GM21825 (cell line): ENCODE measurements at regions not wholly inside any gene's neighbourhood (a gene's known extent, or its start where the extent isn't known, plus 50 kb on each side); places are given as distances from the start of the nearest gene placed in this dataset.

Source experiments
- ATAC-seq: cut with Tn5 transposase; IDR thresholded peaks from one replicate; pipeline ENCODE4 v1.9.1; 2021; ENCODE audit warnings: mild to moderate bottlenecking, moderate library complexity; ENCODE audit not compliant: unreplicated experiment

DNA sequence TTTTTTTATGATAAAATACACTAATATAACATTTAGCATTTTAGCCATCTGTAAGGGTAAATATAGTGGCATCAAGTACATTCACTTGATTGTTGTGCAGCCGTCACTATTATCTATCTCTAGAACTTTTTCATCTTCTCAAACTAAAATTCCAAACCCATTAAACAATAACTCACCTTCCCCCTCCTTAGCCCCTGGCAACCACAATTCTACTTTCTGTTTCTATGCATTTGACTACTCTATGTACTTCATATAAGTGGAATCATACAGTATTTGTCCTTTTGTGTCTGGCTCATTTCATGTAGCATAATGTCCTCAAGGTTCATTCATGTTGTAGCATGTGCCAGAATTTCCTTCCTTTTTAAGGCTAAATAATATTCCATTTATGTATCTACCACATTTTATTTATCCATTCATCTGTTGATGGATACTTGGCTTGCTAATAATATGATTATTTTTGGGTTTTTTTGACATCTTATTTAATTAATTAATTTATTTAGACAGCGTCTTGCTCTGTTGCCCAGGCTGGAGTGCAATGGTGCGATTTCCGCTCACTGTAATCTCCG is 69.6 kb upstream of the MACF1 start:
- ATAC-seq = no peak

DNA sequence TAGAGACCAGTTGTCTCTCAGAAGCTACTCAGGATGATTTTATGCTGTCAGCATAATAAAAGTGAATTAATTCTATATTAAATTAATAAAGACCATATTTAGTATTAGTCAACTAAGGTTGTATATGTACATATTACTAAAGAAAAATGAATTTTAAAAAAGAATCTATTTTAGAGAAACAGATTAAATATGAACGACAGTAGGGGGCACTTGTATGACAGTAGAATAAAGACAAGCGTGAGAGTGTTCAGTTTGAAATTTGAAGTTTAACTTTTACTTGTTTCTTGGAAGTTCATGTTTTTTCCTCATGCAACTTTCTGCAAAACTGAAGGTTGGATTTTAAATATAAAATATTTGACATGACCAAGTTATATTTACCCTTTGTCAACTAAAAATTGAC is 67.9 kb upstream of the MACF1 start:
- no peak for ATAC-seq

DNA sequence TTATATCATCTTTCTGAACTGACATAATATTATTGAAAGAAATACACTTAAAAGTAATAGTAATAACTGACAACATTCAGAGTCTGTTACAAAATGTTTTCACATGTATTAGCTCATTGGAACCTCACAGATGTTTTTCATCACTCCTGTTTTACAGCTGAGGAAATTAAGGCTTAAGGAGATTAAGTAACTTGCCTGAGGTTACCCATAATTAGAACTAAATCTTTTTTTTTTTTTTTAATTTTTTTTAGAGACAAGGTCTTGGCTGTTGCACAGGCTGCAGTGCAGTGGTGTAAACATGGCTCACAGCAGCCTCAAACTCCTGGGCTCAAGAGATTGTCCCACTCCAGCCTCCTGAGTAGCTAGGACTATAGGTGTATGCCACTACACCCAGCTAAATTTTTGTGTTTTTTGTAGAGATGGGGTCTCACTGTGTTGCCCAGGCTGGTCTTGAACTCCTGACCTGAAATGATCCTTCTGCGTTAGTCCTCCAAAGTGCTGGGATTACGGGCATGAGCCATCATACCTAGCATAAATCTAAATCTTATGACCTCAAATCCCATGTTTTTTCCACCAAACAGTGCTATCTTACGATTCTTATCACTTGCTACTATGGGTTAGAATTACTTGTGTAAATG is 64.7 kb upstream of the MACF1 start:
- ATAC-seq = no peak

DNA sequence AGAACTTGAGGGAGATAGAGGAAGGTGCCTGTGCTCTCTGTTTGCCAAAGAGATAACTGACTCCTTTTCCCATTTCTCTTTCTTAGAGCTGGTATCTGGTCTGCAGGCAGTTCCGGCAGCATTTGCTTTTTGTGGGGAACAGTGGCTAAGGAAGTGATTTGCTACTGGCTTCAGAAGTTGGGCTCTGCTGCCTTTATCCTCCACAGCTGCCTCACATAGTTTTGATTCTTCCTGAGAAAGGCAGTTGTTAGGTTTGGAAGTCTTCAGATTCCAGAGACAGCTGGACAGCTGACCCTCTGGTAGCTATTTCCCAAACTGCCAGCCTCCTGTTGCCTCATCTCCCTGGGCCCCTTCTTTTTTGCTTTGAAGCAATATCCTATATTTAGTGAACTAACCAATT is 62.6 kb upstream of the MACF1 start:
- ATAC-seq = no peak

DNA sequence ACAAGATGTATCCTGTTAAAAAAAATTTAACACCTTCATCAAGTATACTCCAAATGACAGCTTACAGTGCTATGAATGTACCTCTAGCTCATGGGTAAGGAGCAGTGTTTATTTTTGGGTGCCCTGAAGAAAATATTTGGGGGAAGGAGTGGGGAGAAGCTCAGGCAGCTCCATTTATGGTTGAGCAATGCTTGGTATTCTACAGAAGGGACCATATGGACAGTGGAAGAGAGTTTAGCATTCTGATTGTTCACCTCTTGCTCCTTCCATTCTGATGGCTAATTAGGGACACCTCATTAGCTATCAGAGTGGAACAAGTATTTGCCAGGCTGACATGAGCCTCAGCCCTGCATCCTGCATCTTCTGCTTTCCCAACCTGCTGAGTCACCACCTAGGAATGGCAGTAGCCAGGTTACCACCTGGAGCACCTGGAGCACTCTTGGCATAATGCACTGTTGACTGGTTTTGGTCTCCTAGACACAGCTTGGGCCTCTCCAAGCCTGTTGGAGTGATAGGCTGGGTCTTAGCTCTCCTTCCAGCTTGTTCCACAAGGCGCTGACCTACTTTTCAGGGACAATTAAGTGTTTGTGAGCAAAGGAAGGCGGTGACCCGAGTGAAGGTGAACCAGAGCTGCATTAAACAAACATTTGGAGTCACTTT is 62.0 kb upstream of the MACF1 start:
- ATAC-seq = no peak

DNA sequence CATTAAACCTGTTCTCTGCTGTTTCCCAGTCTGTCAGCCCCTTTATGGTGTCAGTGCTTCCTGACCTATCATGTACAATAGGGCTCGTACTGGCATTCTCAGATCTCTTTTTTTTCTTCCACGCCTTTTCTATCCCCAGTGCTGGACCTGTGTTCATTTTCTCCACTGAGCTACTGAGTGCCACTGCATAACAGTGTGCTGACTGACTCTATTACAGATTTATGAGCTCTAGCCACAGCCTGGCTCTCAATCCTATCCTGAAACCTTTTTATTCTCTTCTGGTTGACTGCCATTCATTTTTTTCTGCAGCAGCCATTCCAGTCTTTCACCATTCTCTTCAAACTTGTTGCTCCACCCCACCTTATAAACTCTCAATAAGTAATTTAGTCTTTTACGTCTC is 59.6 kb upstream of the MACF1 start:
- no peak for ATAC-seq

DNA sequence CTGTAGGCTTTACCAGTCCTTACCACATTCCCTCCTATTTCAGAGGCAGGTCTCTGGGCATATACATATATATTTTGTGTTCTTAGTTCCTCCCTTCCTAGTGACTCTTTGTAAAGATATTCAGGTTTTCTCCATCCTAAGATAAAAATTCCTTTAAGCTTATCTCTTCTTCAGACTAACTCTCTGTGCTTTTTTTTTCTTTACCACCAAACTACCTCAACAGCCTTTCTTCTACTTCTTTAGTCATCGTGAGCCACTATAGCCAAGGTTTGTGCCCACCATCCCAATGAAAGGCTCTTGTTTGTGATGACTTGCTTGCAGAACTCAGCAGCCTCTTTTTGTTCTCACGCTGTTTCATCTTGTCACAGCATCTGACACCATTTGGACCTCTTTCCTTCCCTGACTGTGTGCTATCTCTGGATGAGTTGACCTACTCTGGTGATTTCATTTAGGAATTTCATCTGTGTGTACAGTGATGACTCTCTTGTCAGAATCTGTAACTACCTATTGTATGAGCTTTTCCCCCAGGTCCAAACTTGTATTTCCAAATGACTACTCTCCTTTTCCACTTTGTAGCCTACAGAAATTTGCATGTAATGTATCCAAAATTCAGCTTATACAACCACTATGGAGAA is 59.0 kb upstream of the MACF1 start:
- ATAC-seq = no peak

DNA sequence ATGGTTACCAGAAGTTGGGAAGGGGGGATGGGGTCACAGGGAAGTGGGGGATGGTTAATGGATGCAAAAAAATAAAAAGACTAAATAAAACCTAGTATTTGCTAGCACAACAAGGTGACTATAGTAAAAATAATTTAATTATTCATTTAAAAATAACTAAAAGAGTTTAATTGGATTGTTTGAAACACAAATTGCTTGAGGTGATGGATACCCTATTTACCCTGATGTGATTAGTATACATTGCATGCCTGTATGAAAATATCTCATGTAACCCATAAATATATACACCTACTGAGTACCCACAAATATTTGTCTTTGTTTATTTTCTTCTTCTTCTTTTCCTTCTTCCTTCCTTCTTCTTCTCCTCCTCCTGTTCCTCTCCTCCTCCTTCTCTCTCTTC is 57.8 kb upstream of the MACF1 start:
- ATAC-seq = no peak

DNA sequence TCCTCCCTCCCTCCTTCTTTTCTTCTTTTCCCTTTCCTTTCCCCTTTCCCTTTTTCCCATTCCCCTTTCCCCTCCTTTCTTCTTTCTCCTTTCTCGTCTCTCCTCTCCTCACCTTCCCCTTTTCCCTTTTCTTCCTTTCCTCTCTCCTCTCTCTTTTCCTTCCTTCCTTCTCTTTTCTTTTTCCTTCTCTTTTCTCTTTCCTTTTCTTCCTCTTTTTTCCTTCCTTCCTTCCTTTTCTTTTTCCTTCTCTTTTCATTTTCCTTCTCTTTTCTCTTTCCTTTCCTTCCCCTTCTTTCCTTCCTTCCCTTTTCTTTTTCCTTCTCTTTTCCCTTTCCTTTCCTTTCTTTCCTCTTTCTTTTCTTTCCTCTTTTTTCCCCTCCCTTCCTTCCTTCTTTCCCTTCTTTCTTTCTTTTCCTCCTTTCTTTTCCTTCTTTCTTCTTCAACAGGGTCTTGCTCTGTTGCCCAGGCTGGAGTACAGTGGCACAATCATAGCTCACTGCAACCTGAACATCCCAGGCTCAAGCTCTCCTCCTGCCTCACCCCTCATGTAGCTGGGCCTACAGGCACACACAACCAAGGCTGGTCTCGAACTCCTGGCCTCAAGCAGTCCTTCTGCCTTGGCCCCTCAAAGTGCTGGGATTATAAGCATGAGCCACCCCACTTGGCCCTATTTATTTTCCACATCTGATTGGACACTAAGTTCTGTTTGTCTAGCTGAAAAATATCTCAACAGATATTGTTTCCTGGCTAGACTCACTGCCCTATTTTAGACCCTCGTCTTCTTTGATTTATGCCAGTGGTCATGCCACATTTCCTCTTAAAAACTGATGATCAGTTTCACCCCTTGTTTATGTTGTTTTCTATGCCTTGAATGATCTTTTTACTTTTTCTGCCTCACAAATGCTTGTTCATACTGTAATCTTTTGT is 57.1 kb upstream of the MACF1 start:
- ATAC-seq = no peak

DNA sequence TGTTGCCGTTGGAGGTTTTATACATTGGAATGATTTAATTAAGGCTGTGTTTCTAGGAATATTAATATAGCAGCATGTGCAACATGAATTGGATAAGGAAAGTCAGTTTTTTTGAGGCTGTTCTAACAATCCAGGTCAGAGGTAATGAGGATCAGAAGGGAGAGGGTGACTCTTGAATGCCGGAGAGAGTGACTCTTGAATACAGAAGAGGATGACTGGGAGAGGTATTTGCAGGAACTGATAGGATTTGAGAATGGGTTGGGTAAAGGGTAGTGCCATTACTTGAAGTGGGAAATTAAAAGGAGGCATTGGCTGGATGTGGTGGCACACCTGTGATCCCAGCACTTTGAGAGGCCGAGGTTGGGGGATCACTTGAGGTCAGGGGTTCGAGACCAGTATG is 55.6 kb upstream of the MACF1 start:
- no peak for ATAC-seq

DNA sequence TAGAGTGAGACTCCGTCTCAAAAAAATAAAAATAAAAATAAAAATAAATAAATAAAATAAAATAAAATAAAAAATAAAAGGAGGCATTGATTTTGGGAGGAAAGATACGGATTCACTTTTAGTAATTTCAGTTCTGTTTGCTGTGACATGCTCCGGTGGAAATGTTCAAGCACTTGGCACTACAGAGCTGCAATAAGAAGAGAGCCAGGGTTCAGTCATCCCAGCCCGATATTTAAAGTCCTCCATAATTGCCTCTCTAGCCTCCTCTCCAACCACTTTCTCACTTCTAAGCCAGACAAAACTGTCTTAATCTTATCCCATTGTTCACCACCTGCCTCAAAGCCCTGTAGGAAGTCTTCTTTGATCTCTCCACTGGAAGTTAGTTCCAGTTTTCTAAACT is 55.0 kb upstream of the MACF1 start:
- no peak for ATAC-seq

DNA sequence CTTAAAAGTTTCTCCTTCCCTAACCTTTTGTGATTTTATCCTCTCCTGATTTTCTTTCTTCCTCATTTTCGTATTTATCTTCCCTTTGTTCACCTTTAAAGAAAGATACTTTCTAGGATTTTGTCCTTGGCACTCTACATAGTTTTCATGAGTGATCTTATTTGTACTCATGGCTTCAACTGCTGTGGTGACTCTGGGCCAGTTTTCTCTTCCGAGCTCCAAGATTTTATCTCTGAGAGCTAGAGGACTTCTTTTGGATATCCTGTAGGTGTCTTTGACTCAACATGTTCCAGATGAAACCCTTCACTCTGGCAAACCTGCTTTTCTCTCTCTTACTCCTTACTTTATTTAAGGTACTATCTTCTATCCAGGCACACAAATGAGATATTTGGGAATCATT is 53.7 kb upstream of the MACF1 start:
- no peak for ATAC-seq

DNA sequence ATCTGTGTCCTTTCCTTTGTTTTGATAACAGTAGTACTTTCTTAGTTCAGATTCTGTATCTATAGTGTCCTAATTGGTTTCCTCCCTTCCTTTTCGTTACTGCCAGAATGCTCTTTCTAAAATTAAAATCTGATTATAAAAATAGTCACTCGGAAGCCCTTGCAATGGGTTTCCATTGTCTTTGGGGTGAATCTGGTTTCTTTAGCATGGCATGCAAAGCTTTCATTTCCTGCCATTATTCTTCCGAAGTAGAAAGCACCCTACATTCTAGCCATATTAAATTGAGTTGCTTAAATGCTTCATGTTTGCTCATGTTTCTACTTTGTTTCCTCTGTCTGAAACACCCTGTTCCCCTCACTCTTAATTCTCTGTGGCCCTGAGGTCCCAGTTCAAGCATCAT is 53.2 kb upstream of the MACF1 start:
- ATAC-seq = no peak

DNA sequence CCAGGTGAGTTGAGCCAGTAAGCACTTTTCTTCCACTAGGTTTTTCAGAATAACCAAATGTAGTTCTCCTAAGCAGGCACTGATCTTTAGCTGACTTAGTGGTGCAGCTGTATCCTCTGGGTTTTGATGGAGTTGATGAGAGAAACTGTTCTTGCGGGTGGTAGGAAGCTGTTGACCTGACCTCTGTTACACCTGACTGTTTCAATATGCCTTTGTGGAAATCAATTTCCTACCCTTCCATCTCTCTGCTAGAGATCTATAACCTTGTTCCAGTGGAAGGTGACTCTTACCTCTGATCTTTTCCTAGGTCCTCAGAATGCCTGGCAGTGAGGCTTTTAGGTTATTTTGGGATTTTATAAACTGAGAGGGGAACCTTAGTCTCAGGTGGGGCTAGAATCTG is 51.6 kb upstream of the MACF1 start:
- ATAC-seq = no peak

DNA sequence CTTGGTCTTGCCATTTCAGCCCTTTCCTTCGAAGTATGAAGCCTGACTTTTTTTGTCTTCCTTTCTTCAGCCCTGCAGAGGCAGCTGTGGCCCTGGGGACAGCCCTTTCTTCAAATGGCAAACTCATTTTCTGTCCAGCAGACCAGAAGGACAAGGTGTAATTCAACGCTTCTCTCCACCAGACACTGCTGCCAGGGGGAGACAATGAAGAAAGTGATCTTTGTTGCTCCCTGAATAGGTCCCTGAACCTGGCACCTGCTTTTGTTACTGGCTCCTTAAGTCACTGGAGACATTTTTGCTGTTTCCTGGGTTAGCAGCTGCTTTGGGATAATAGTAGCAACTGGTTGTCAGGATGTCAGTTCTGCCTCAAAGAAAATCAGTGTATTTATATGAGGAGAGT is 50.8 kb upstream of the MACF1 start:
- no peak for ATAC-seq

DNA sequence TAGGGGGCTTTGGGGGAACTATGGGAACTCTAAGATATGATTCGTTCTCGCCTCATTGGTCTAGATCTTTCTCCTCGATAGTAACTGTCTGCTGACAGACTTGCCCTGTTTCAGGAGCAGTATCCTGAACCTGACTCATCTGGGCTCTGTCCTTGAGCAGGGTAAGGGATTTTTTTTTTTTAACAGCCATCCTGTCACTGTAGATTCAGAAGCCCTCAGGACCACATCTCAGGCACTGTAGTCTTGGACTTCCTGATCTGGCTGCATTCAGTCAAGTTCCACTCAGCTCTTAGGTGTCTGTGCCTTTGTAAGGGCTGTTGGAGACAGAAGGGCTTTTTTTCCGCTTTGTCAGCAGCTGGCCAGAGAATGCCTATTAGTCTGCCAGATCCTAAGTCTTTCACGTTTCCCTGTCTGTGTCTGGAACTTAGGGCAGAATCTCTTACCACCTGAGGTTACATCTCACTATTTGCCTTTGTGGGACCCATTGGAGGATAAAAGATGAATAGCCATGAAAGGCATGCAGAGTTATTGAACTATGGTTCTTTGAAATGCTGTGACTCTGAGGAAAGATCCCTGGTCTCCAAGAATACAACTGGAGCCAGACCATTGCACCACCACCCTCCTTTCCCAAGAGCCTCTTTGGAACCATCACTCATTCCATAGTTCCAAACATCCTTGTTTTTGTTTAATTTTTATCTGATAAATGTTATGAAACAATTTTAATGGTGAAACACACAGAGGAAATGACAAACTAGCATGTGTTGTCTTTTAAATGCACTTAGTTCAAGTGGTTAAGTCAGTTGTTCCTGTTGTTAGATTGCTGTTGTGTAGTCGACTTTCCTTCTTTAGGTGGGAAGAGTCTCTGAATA is 49.7 kb upstream of the MACF1 start:
- ATAC-seq = no peak
